Lower lobe of right lung (tissue), 2 donors: ENCODE measurements at regions not wholly inside any gene's neighbourhood (a gene's known extent, or its start where the extent isn't known, plus 50 kb on each side); places are given as distances from the start of the nearest gene placed in this dataset.

ENCODE experiments used
- ATAC-seq, 2 donors: fragments of 200-7000 bp; cut with Tn5 transposase; one replicate each; pipeline ENCODE4 v1.9.1; 2020 to 2022; ENCODE audit warnings: mild to moderate bottlenecking in 2 of 2, moderate library complexity in 2 of 2
- DNase-seq: peaks from one replicate; pipeline ENCODE4 v3.0.0-alpha.2; 2020
- H3K27ac ChIP-seq: fragments of 200-600 bp; one replicate; pipeline ENCODE4 v1.8.0; 2022
- H3K27me3 ChIP-seq: fragments of 200-600 bp; one replicate; pipeline ENCODE4 v1.8.0; 2022; ENCODE audit warnings: low read depth
- H3K36me3 ChIP-seq: fragments of 200-600 bp; one replicate; pipeline ENCODE4 v1.8.0; 2022; ENCODE audit warnings: mild to moderate bottlenecking
- H3K4me1 ChIP-seq: fragments of 200-600 bp; one replicate; pipeline ENCODE4 v1.8.0; 2022
- H3K4me3 ChIP-seq: fragments of 200-600 bp; one replicate; pipeline ENCODE4 v1.8.0; 2022; ENCODE audit warnings: mild to moderate bottlenecking
- H3K9me3 ChIP-seq: fragments of 200-600 bp; one replicate; pipeline ENCODE4 v1.8.0; 2022
- intact Hi-C: fragments of 100-400 bp; cut with DNase I; formaldehyde crosslinking; loops from one replicate; pipeline ENCODE4 v1.11.0; 2022
- TF ChIP-seq, protein P1 (sequence below): fragments of 200-600 bp; IDR thresholded peaks from one replicate; pipeline ENCODE4 v1.8.0; 2022; ENCODE audit warnings: antibody characterized with exemption, mild to moderate bottlenecking
- donor health status: DM: no; HTN: yes; CAD: no; lungs with severe emphysema.

DNA sequence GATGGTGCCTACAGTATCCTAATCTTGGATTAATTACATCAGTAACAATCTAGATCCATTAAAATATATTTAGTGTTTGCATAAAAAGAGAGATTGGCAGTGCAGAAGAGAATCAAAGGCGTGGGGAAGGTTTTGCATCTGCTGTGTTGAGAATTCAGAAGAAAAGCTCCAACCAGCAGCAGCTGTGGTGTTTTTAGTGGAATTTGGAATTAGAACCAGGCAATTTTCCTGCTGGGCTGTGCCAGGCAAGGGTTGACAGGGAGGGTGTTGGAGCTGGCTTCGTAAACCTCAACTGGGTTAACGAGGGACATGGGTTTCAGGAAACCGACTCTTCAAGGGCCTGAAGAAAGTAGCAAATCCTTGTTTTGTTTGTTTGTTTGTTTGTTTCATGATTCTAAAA, 107.8 kb upstream of the WSCD1 start:
- Histone ChIP-seq H3K4me3 (no peak overlapping the region), H3K27ac (no peak overlapping the region), H3K36me3 (no peaks in the 10 kb centered on the region), H3K9me3 (no peaks in the 10 kb centered on the region), H3K27me3 (no peaks in the 10 kb centered on the region), H3K4me1 (no peaks in the 10 kb centered on the region)
- no peak for ATAC-seq
- TF ChIP-seq, protein P1, sequence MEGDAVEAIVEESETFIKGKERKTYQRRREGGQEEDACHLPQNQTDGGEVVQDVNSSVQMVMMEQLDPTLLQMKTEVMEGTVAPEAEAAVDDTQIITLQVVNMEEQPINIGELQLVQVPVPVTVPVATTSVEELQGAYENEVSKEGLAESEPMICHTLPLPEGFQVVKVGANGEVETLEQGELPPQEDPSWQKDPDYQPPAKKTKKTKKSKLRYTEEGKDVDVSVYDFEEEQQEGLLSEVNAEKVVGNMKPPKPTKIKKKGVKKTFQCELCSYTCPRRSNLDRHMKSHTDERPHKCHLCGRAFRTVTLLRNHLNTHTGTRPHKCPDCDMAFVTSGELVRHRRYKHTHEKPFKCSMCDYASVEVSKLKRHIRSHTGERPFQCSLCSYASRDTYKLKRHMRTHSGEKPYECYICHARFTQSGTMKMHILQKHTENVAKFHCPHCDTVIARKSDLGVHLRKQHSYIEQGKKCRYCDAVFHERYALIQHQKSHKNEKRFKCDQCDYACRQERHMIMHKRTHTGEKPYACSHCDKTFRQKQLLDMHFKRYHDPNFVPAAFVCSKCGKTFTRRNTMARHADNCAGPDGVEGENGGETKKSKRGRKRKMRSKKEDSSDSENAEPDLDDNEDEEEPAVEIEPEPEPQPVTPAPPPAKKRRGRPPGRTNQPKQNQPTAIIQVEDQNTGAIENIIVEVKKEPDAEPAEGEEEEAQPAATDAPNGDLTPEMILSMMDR = no peak
- intact Hi-C loops = no loop called here
- DNase-seq = no peak

- peaks cover 10% of the 10 kb centered on the region for H3K9me3 ChIP-seq
- DNase-seq = no peak
- no peaks in the 10 kb centered on the region for H3K36me3 ChIP-seq
- TF ChIP-seq, protein P1 = no peak
- no peak overlapping the region for H3K4me3 ChIP-seq
- intact Hi-C loops = no loop called here
- H3K4me1 ChIP-seq = no peaks in the 10 kb centered on the region
- peak; percentile 70 to 76 for ATAC-seq
- no peak overlapping the region for H3K27ac ChIP-seq
- peaks cover 16% of the 10 kb centered on the region for H3K27me3 ChIP-seq
These were observed 98.2 kb upstream of the WSCD1 start for GRCh38 chr17:5971969-5972368.

GRCh38 chr17:5973410-5973809, 96.8 kb upstream of the WSCD1 start:
- no peak overlapping the region for H3K4me3 ChIP-seq
- TF ChIP-seq, protein P1 = no peak
- no peak overlapping the region for H3K27ac ChIP-seq
- peaks cover 17% of the 10 kb centered on the region for H3K27me3 ChIP-seq
- no peaks in the 10 kb centered on the region for H3K4me1 ChIP-seq
- ATAC-seq = no peak
- peaks cover 10% of the 10 kb centered on the region for H3K9me3 ChIP-seq
- no peaks in the 10 kb centered on the region for H3K36me3 ChIP-seq
- intact Hi-C loops = no loop called here
- no peak for DNase-seq

GRCh38 chr17:5975661-5976060, 94.5 kb upstream of the WSCD1 start:
- TF ChIP-seq, protein P1 = no peak
- Histone ChIP-seq H3K27me3 (peaks cover 17% of the 10 kb centered on the region), H3K9me3 (peaks cover 10% of the 10 kb centered on the region), H3K36me3 (no peaks in the 10 kb centered on the region), H3K27ac (no peak overlapping the region), H3K4me3 (no peak overlapping the region), H3K4me1 (no peaks in the 10 kb centered on the region)
- intact Hi-C loops = no loop called here
- DNase-seq = no peak
- ATAC-seq = no peak

DNA sequence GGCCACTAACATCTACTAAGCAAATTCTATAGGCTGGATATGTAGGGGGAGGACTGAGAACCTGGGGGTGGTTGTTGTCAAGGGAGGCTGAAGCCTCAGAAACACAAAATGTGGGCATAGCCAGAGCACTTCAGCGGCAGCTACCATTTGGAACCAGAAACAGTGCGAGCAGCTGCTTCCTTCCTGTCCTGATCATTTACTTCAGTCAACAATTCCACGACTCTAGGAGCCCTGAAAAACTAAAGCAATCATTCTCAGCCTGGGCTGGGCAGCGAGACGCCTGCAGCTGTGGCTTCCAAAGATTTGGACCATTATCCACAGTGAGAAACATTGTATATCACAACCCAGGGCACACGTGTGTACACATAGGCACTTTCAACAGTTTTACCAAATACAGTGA, 93.9 kb upstream of the WSCD1 start:
- Histone ChIP-seq H3K4me3 (no peak overlapping the region), H3K4me1 (no peaks in the 10 kb centered on the region), H3K27me3 (peaks cover 17% of the 10 kb centered on the region), H3K9me3 (peaks cover 10% of the 10 kb centered on the region), H3K27ac (no peak overlapping the region), H3K36me3 (no peaks in the 10 kb centered on the region)
- intact Hi-C loops = no loop called here
- ATAC-seq = no peak
- TF ChIP-seq, protein P1 = no peak
- DNase-seq = no peak

DNA sequence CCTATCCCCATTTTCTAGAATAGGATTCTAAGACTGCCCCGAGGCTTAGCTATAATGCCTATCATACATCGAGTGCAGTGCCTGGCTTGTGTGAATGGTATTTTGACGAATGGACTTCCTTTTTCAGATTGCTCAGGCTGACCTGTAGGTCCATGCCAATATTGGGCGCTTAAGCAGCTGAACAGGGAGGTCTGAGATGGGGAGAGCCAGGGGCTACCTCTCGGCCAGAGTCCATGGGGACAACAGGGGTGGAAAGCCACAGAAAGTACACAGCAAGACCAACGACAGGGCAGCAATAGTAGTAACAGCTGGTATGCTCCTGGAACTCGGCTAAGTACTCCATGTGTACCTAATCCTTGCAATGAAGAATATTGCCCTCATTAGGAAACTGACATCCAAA, 91.7 kb upstream of the WSCD1 start:
- DNase-seq (no peak), ATAC-seq (no peak)
- TF ChIP-seq, protein P1 = no peak
- no peaks in the 10 kb centered on the region for H3K36me3 ChIP-seq
- H3K27ac ChIP-seq = no peak overlapping the region
- no peak overlapping the region for H3K4me3 ChIP-seq
- no peaks in the 10 kb centered on the region for H3K4me1 ChIP-seq
- H3K27me3 ChIP-seq = peaks cover 17% of the 10 kb centered on the region
- H3K9me3 ChIP-seq = peaks cover 3% of the 10 kb centered on the region
- intact Hi-C loops = no loop called here
